Upper lobe of left lung (tissue), 4 donors: ENCODE measurements at regions not wholly inside any gene's neighbourhood (a gene's known extent, or its start where the extent isn't known, plus 50 kb on each side); places are given as distances from the start of the nearest gene placed in this dataset.
A peak's percentile ranks its signal among the peaks of the same experiment; 100 is the strongest.

Source experiments
- CTCF ChIP-seq, 6 experiments: fragments of 450-650 bp in 4 of 6; fragments of 200-600 bp in 2 of 6; sonication (generic) in 2 of 6; IDR thresholded peaks; one replicate each; pipeline ENCODE4 v1.5.1; 2016 to 2019; ENCODE audit warnings: antibody characterized with exemption in 6 of 6
- POLR2A ChIP-seq, 4 donors: fragments of 450-650 bp; IDR thresholded peaks; one replicate each; pipeline ENCODE4 v1.5.1; 2016 to 2017; ENCODE audit warnings: antibody characterized with exemption in 4 of 4, mild to moderate bottlenecking in 2 of 4
- POLR2AphosphoS5 ChIP-seq, 2 donors: sonication (generic); formaldehyde crosslinking; IDR thresholded peaks; one replicate each; pipeline ENCODE4 v1.5.1; 2017; ENCODE audit warnings: antibody characterized with exemption in 2 of 2

GRCh38 chr15:62439543-62440016 is 274.5 kb upstream of the C2CD4B start:
- no peak for TF ChIP-seq CTCF (IDR thresholded peaks at IDR 0.05)
- TF ChIP-seq POLR2A (IDR thresholded peaks at IDR 0.05): no peak
- peak; percentile 32 to 61 for TF ChIP-seq POLR2AphosphoS5 (IDR thresholded peaks at IDR 0.05)
